K562 (cell line): ENCODE measurements at regions not wholly inside any gene's neighbourhood (a gene's known extent, or its start where the extent isn't known, plus 50 kb on each side); places are given as distances from the start of the nearest gene placed in this dataset.

Source experiments
- ARID4B ChIP-seq: sonication (generic); formaldehyde crosslinking; IDR thresholded peaks from 2 replicates; pipeline ENCODE4 v1.8.0; 2022; ENCODE audit warnings: mild to moderate bottlenecking, missing genetic modification reagents
- ATF3 ChIP-seq, 2 experiments: fragments of 450-650 bp in 1 of 2; sonication (generic) in 1 of 2; formaldehyde crosslinking in 1 of 2; IDR thresholded peaks in 1 of 2; conservative IDR thresholded peaks in 1 of 2; 2 replicates each; pipeline versions ENCODE4 v1.6.1 to v1.8.1; 2016 to 2023; ENCODE audit warnings: mild to moderate bottlenecking in 2 of 2, moderate library complexity in 2 of 2, inconsistent platforms in 1 of 2, missing genetic modification reagents in 1 of 2
- EP400 ChIP-seq: fragments of 450-650 bp; IDR thresholded peaks from 2 replicates; pipeline ENCODE4 v1.6.1; 2017; ENCODE audit warnings: antibody characterized with exemption, mild to moderate bottlenecking, moderate library complexity
- ESRRB ChIP-seq: fragments of 250-450 bp; sonication (Bioruptor Pico); IDR thresholded peaks from 2 replicates; pipeline ENCODE4 v1.5.0; 2020; ENCODE audit warnings: mild to moderate bottlenecking, moderate library complexity, borderline replicate concordance
- MAFG ChIP-seq: fragments of 450-650 bp; conservative IDR thresholded peaks from 2 replicates; pipeline ENCODE4 v1.6.1; 2016; ENCODE audit warnings: missing genetic modification characterization, missing compliant biosample characterization
- SMARCB1 ChIP-seq: IDR thresholded peaks from 2 replicates; pipeline ENCODE4 v1.6.1; 2011; ENCODE audit warnings: improper control_type of control experiment, low read depth; ENCODE audit not compliant: insufficient read length
- SREBF1 ChIP-seq: fragments of 150-350 bp; IDR thresholded peaks from 2 replicates; pipeline ENCODE4 v1.6.1; 2014; ENCODE audit warnings: antibody characterized with exemption, low read depth, low read length, borderline replicate concordance
- TBL1XR1 ChIP-seq, 2 experiments: IDR thresholded peaks; 2 replicates each; pipeline ENCODE4 v1.6.1; 2012; ENCODE audit warnings: improper control_type of control experiment in 2 of 2, low read length in 2 of 2, mild to moderate bottlenecking in 1 of 2
- ZKSCAN3 ChIP-seq: fragments of 250-450 bp; sonication (Bioruptor Pico); IDR thresholded peaks from 2 replicates; pipeline ENCODE4 v1.4.0; 2020
- ZNF408 ChIP-seq: fragments of 250-450 bp; sonication (Bioruptor Pico); IDR thresholded peaks from 2 replicates; pipeline ENCODE4 v1.4.0; 2020; ENCODE audit warnings: low read depth, mild to moderate bottlenecking, moderate library complexity

- no peak for TF ChIP-seq SMARCB1
- no peak for TF ChIP-seq EP400
- TF ChIP-seq ZNF408 (CRISPR knock-in tag) = no peak
- TF ChIP-seq ATF3 (IDR thresholded peaks at IDR 0.05) = no peak
- no peak for TF ChIP-seq ATF3 (CRISPR knock-in tag; conservative IDR thresholded peaks at IDR 0.05)
- TF ChIP-seq MAFG = no peak
- no peak for TF ChIP-seq ARID4B (CRISPR knock-in tag)
- no peak for TF ChIP-seq ESRRB (CRISPR knock-in tag)
- no peak for TF ChIP-seq ZKSCAN3
- no peak for TF ChIP-seq SREBF1
- TF ChIP-seq TBL1XR1 (IDR thresholded peaks at IDR 0.05; ENCODE audit: low read length in 2 of 2) = peak in 1 of 2 experiments; percentile 15; a peak in 1 of 4 replicates
Measured at GRCh38 chr6:169345146-169345545, 91.5 kb upstream of the THBS2 start (continued).
